ENCODE measurements at regions not wholly inside any gene's neighbourhood (a gene's known extent, or its start where the extent isn't known, plus 50 kb on each side); places are given as distances from the start of the nearest gene placed in this dataset.

DNA sequence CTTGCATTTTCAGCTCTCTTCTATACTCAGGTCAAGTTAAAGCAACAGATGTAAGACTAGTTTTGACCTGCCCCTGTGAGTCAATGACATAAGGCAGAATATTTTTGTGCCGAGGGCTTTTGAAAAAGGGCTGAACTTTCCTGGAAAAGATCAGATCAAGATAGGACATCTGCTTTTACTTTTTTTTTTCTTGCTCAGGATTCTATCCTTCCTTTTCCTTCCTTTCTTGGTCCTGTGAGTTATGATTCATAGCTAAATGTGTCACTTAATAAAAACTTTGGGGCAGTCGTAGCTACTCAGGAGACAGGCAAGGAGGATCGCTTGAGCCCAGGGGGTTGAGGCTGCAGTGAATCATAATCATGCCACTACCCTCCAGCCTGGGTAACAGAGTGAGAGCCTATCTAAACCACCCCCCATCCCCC lies 84.3 kb upstream of the BRINP1 start:
- TF ChIP-seq, protein P1, sequence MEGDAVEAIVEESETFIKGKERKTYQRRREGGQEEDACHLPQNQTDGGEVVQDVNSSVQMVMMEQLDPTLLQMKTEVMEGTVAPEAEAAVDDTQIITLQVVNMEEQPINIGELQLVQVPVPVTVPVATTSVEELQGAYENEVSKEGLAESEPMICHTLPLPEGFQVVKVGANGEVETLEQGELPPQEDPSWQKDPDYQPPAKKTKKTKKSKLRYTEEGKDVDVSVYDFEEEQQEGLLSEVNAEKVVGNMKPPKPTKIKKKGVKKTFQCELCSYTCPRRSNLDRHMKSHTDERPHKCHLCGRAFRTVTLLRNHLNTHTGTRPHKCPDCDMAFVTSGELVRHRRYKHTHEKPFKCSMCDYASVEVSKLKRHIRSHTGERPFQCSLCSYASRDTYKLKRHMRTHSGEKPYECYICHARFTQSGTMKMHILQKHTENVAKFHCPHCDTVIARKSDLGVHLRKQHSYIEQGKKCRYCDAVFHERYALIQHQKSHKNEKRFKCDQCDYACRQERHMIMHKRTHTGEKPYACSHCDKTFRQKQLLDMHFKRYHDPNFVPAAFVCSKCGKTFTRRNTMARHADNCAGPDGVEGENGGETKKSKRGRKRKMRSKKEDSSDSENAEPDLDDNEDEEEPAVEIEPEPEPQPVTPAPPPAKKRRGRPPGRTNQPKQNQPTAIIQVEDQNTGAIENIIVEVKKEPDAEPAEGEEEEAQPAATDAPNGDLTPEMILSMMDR (IDR thresholded peaks at IDR 0.05; ENCODE audit: low read depth, low read length, missing input control) = no peak
- TF ChIP-seq YY1 (IDR thresholded peaks at IDR 0.05) (no peak), RAD21 (IDR thresholded peaks at IDR 0.05) (no peak), JUND (IDR thresholded peaks at IDR 0.05) (no peak)
- TF ChIP-seq, protein P2, sequence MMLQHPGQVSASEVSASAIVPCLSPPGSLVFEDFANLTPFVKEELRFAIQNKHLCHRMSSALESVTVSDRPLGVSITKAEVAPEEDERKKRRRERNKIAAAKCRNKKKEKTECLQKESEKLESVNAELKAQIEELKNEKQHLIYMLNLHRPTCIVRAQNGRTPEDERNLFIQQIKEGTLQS (IDR thresholded peaks at IDR 0.05) = no peak
- TF ChIP-seq, protein P3, sequence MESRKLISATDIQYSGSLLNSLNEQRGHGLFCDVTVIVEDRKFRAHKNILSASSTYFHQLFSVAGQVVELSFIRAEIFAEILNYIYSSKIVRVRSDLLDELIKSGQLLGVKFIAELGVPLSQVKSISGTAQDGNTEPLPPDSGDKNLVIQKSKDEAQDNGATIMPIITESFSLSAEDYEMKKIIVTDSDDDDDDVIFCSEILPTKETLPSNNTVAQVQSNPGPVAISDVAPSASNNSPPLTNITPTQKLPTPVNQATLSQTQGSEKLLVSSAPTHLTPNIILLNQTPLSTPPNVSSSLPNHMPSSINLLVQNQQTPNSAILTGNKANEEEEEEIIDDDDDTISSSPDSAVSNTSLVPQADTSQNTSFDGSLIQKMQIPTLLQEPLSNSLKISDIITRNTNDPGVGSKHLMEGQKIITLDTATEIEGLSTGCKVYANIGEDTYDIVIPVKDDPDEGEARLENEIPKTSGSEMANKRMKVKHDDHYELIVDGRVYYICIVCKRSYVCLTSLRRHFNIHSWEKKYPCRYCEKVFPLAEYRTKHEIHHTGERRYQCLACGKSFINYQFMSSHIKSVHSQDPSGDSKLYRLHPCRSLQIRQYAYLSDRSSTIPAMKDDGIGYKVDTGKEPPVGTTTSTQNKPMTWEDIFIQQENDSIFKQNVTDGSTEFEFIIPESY (IDR thresholded peaks at IDR 0.05) = no peak
- TF ChIP-seq, protein P4, sequence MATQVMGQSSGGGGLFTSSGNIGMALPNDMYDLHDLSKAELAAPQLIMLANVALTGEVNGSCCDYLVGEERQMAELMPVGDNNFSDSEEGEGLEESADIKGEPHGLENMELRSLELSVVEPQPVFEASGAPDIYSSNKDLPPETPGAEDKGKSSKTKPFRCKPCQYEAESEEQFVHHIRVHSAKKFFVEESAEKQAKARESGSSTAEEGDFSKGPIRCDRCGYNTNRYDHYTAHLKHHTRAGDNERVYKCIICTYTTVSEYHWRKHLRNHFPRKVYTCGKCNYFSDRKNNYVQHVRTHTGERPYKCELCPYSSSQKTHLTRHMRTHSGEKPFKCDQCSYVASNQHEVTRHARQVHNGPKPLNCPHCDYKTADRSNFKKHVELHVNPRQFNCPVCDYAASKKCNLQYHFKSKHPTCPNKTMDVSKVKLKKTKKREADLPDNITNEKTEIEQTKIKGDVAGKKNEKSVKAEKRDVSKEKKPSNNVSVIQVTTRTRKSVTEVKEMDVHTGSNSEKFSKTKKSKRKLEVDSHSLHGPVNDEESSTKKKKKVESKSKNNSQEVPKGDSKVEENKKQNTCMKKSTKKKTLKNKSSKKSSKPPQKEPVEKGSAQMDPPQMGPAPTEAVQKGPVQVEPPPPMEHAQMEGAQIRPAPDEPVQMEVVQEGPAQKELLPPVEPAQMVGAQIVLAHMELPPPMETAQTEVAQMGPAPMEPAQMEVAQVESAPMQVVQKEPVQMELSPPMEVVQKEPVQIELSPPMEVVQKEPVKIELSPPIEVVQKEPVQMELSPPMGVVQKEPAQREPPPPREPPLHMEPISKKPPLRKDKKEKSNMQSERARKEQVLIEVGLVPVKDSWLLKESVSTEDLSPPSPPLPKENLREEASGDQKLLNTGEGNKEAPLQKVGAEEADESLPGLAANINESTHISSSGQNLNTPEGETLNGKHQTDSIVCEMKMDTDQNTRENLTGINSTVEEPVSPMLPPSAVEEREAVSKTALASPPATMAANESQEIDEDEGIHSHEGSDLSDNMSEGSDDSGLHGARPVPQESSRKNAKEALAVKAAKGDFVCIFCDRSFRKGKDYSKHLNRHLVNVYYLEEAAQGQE (IDR thresholded peaks at IDR 0.05) = no peak

All from liver (tissue), 3 donors.